ENCODE measurements at regions not wholly inside any gene's neighbourhood (a gene's known extent, or its start where the extent isn't known, plus 50 kb on each side); places are given as distances from the start of the nearest gene placed in this dataset.

- TF ChIP-seq CTCF (IDR thresholded peaks at IDR 0.05) = no peak
- TF ChIP-seq POLR2A (IDR thresholded peaks at IDR 0.05) = no peak
Measured at GRCh38 chrX:110955706-110956105, 140.3 kb upstream of the PAK3 start.

Data from adrenal gland (tissue), 5 donors.